ENCODE measurements at regions not wholly inside any gene's neighbourhood (a gene's known extent, or its start where the extent isn't known, plus 50 kb on each side); places are given as distances from the start of the nearest gene placed in this dataset.

DNA sequence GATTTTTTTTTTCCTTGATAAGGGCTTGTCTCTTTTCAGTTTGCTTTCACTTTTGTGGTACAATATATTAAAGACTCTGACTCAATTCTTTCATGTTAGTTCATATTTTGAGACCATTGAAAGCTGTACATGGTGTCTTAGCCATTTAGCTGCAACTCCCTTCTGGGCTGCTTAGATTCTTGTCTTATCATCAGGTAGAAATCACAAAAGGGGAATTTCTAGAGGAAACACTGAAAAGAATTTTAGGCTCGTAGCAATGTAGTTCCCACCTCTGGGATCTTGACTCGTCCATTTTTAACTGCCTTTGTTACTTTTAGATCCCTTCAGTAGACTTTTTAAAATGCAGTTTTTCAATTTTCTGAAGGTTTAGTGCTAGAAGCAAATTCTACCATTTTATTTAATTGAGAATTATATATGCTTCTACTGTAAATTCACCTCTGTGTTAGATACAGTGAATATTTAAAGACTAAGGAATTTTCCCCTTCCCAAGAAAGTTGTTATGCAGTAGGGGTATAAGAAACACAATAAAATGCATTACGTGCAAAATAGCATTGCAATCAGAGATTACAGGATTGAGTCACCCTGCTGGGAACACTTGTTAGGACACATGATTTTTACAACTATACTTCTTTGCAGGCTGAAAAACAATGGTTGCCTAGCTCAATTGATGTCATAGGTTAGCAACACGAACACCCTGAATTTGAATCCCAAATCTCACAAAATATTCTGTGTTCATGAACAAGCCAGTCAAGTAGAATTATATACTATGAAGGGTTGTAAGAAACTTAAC lies 772.7 kb downstream of the PDCD6IP start:
- no peaks in the 10 kb centered on the region for H3K9me3 ChIP-seq (ENCODE audit: control insufficient read depth in 2 of 2, insufficient read depth in 1 of 2, low read depth in 1 of 2, low read length in 1 of 2)
- no peak overlapping the region for H3K27ac ChIP-seq (ENCODE audit: low read depth in 1 of 3, low read length in 2 of 3)
- H3K4me3 ChIP-seq (ENCODE audit: low read depth in 1 of 3, low read length in 3 of 3): no peak overlapping the region
- DNase-seq: peak in 1 of 2 donors; percentile 37
- no peaks in the 10 kb centered on the region for H3K4me1 ChIP-seq (ENCODE audit: control insufficient read depth in 3 of 3, insufficient read depth in 2 of 3, low read depth in 1 of 3, low read length in 2 of 3)
- FAIRE-seq: no peak
- WGBS, 3 donors: 42 to 68% (median 46%) methylated on average over 4 of the region's 4 CpGs
- H3K36me3 ChIP-seq (ENCODE audit: control insufficient read depth in 3 of 3, insufficient read depth in 2 of 3, low read depth in 1 of 3, low read length in 3 of 3): no peaks in the 10 kb centered on the region
- no peaks in the 10 kb centered on the region for H3K27me3 ChIP-seq (ENCODE audit: control insufficient read depth in 3 of 3, insufficient read depth in 3 of 3, low read length in 3 of 3)

DNA sequence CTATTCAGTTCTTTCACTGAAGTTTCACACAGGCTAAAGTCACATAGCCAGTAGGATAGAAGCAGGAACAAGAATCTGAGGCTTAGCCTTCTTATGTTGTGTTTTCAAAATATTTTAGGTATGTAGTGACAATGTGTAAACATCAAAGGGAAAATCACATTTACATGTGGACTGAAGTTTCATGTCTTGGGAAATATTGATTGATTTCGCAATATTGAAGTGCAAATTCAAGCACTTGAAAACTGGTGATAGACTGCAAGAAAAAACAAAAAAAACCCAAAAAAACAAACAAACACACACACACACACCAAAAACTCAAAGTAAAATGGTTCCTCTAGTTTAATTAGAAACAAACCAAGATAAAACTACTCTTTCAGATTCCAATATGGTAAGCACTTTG lies 773.3 kb downstream of the PDCD6IP start:
- FAIRE-seq (no peak), DNase-seq (no peak)
- 91 to 97% (median 97%) methylated on average over 1 of the region's 1 CpG for WGBS, 3 donors
- Histone ChIP-seq H3K4me3 (ENCODE audit: low read depth in 1 of 3, low read length in 3 of 3) (no peak overlapping the region), H3K4me1 (ENCODE audit: control insufficient read depth in 3 of 3, insufficient read depth in 2 of 3, low read depth in 1 of 3, low read length in 2 of 3) (no peaks in the 10 kb centered on the region), H3K9me3 (ENCODE audit: control insufficient read depth in 2 of 2, insufficient read depth in 1 of 2, low read depth in 1 of 2, low read length in 1 of 2) (no peaks in the 10 kb centered on the region), H3K27me3 (ENCODE audit: control insufficient read depth in 3 of 3, insufficient read depth in 3 of 3, low read length in 3 of 3) (no peaks in the 10 kb centered on the region), H3K36me3 (ENCODE audit: control insufficient read depth in 3 of 3, insufficient read depth in 2 of 3, low read depth in 1 of 3, low read length in 3 of 3) (no peaks in the 10 kb centered on the region), H3K27ac (ENCODE audit: low read depth in 1 of 3, low read length in 2 of 3) (no peak overlapping the region)

- Histone ChIP-seq H3K9me3 (ENCODE audit: control insufficient read depth in 2 of 2, insufficient read depth in 1 of 2, low read depth in 1 of 2, low read length in 1 of 2) (no peaks in the 10 kb centered on the region), H3K36me3 (ENCODE audit: control insufficient read depth in 3 of 3, insufficient read depth in 2 of 3, low read depth in 1 of 3, low read length in 3 of 3) (no peaks in the 10 kb centered on the region), H3K27ac (ENCODE audit: low read depth in 1 of 3, low read length in 2 of 3) (no peak overlapping the region), H3K4me1 (ENCODE audit: control insufficient read depth in 3 of 3, insufficient read depth in 2 of 3, low read depth in 1 of 3, low read length in 2 of 3) (no peaks in the 10 kb centered on the region), H3K27me3 (ENCODE audit: control insufficient read depth in 3 of 3, insufficient read depth in 3 of 3, low read length in 3 of 3) (no peaks in the 10 kb centered on the region), H3K4me3 (ENCODE audit: low read depth in 1 of 3, low read length in 3 of 3) (no peak overlapping the region)
- FAIRE-seq (no peak), DNase-seq (no peak)
- WGBS, 3 donors: 58 to 64% (median 63%) methylated on average over 3 of the region's 3 CpGs
These were observed 777.3 kb downstream of the PDCD6IP start for GRCh38 chr3:34575776-34576175.

DNA sequence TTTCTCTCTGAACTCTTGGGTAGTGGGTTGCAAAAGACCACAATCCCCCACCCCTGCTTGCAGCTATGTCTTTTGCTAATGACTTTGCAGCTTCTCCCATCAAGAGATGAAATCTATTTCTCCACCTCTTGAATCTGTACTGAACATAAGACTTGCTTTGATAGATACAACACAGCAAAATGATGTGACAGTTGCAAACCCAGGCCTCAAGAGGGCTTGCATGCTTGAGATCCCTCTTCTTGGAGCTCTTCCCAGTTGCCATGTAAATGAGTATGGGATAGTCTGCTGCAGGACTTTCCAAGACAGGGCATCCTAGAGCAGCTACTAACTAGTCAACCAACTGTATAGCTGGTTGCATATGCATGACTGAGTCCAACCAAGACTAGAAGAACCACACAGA lies 783.6 kb downstream of the PDCD6IP start:
- Histone ChIP-seq H3K27ac (ENCODE audit: low read depth in 1 of 3, low read length in 2 of 3) (no peak overlapping the region), H3K36me3 (ENCODE audit: control insufficient read depth in 3 of 3, insufficient read depth in 2 of 3, low read depth in 1 of 3, low read length in 3 of 3) (no peaks in the 10 kb centered on the region), H3K27me3 (ENCODE audit: control insufficient read depth in 3 of 3, insufficient read depth in 3 of 3, low read length in 3 of 3) (no peaks in the 10 kb centered on the region), H3K4me3 (ENCODE audit: low read depth in 1 of 3, low read length in 3 of 3) (no peak overlapping the region), H3K9me3 (ENCODE audit: control insufficient read depth in 2 of 2, insufficient read depth in 1 of 2, low read depth in 1 of 2, low read length in 1 of 2) (no peaks in the 10 kb centered on the region), H3K4me1 (ENCODE audit: control insufficient read depth in 3 of 3, insufficient read depth in 2 of 3, low read depth in 1 of 3, low read length in 2 of 3) (no peaks in the 10 kb centered on the region)
- FAIRE-seq: no peak
- no peak for DNase-seq

DNA sequence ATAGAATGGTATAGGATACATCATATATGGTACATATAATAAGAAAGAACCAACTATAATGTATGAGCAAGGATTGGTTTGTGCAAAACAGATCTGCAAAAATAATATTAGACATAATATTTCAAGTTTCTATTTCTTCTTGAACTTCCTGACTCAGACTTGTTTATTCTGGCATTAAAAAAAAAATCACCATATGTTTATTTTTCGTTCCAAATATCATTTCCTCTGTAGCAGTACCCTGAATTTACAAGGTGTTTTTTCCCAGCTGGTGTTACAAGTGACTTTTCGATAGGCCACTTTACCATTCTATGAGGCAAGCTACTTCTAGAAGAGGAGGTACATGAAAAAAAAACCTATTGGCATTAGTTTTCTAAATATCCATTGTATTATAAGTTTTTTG lies 785.0 kb downstream of the PDCD6IP start:
- no peaks in the 10 kb centered on the region for H3K4me1 ChIP-seq (ENCODE audit: control insufficient read depth in 3 of 3, insufficient read depth in 2 of 3, low read depth in 1 of 3, low read length in 2 of 3)
- no peak overlapping the region for H3K27ac ChIP-seq (ENCODE audit: low read depth in 1 of 3, low read length in 2 of 3)
- no peaks in the 10 kb centered on the region for H3K36me3 ChIP-seq (ENCODE audit: control insufficient read depth in 3 of 3, insufficient read depth in 2 of 3, low read depth in 1 of 3, low read length in 3 of 3)
- no peaks in the 10 kb centered on the region for H3K9me3 ChIP-seq (ENCODE audit: control insufficient read depth in 2 of 2, insufficient read depth in 1 of 2, low read depth in 1 of 2, low read length in 1 of 2)
- no peak overlapping the region for H3K4me3 ChIP-seq (ENCODE audit: low read depth in 1 of 3, low read length in 3 of 3)
- DNase-seq: no peak
- FAIRE-seq: no peak
- WGBS, 3 donors: 62 to 73% (median 64%) methylated on average over 2 of the region's 2 CpGs
- H3K27me3 ChIP-seq (ENCODE audit: control insufficient read depth in 3 of 3, insufficient read depth in 3 of 3, low read length in 3 of 3): no peaks in the 10 kb centered on the region

- WGBS, 3 donors: 3 to 45% (median 3%) methylated on average over 1 of the region's 1 CpG
- Histone ChIP-seq H3K4me1 (ENCODE audit: control insufficient read depth in 3 of 3, insufficient read depth in 2 of 3, low read depth in 1 of 3, low read length in 2 of 3) (no peaks in the 10 kb centered on the region), H3K27me3 (ENCODE audit: control insufficient read depth in 3 of 3, insufficient read depth in 3 of 3, low read length in 3 of 3) (no peaks in the 10 kb centered on the region), H3K27ac (ENCODE audit: low read depth in 1 of 3, low read length in 2 of 3) (no peak overlapping the region), H3K36me3 (ENCODE audit: control insufficient read depth in 3 of 3, insufficient read depth in 2 of 3, low read depth in 1 of 3, low read length in 3 of 3) (no peaks in the 10 kb centered on the region), H3K4me3 (ENCODE audit: low read depth in 1 of 3, low read length in 3 of 3) (no peak overlapping the region), H3K9me3 (ENCODE audit: control insufficient read depth in 2 of 2, insufficient read depth in 1 of 2, low read depth in 1 of 2, low read length in 1 of 2) (no peaks in the 10 kb centered on the region)
- FAIRE-seq: no peak
- no peak for DNase-seq
These were observed 786.5 kb downstream of the PDCD6IP start for GRCh38 chr3:34584971-34585370.

GRCh38 chr3:34599595-34599994 lies 801.2 kb downstream of the PDCD6IP start:
- DNase-seq (no peak), FAIRE-seq (no peak)
- H3K4me1 ChIP-seq (ENCODE audit: control insufficient read depth in 3 of 3, insufficient read depth in 2 of 3, low read depth in 1 of 3, low read length in 2 of 3): no peaks in the 10 kb centered on the region
- no peaks in the 10 kb centered on the region for H3K36me3 ChIP-seq (ENCODE audit: control insufficient read depth in 3 of 3, insufficient read depth in 2 of 3, low read depth in 1 of 3, low read length in 3 of 3)
- H3K27ac ChIP-seq (ENCODE audit: low read depth in 1 of 3, low read length in 2 of 3): no peak overlapping the region
- WGBS, 3 donors: 66 to 77% (median 71%) methylated on average over 2 of the region's 2 CpGs
- H3K27me3 ChIP-seq (ENCODE audit: control insufficient read depth in 3 of 3, insufficient read depth in 3 of 3, low read length in 3 of 3): no peaks in the 10 kb centered on the region
- H3K4me3 ChIP-seq (ENCODE audit: low read depth in 1 of 3, low read length in 3 of 3): no peak overlapping the region
- peaks cover 0 to 8% of the 10 kb centered on the region in 2 donors for H3K9me3 ChIP-seq (ENCODE audit: control insufficient read depth in 2 of 2, insufficient read depth in 1 of 2, low read depth in 1 of 2, low read length in 1 of 2)

DNA sequence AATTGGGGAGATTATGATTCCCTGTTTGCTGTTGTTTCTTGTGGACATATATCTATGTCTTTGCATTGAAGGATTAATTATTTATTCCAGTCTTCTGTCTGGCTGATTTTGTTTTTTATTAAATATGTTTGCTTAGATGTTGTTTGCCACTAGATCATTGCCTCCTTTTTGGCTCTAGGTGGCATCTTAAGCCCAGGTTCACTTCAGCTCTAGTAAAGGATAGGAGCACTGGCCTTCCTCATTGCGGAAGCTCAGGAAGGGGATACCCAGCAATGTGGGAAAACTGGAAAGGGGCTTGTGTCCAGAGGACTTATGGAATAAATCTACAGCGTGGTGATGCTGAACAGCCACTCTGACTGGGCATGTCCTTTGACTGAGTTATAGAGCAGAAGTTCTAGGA lies 821.6 kb downstream of the PDCD6IP start:
- no peak for DNase-seq
- FAIRE-seq: no peak
- H3K27me3 ChIP-seq (ENCODE audit: control insufficient read depth in 3 of 3, insufficient read depth in 3 of 3, low read length in 3 of 3): no peaks in the 10 kb centered on the region
- no peak overlapping the region for H3K27ac ChIP-seq (ENCODE audit: low read depth in 1 of 3, low read length in 2 of 3)
- peaks cover 0 to 9% of the 10 kb centered on the region in 2 donors for H3K9me3 ChIP-seq (ENCODE audit: control insufficient read depth in 2 of 2, insufficient read depth in 1 of 2, low read depth in 1 of 2, low read length in 1 of 2)
- no peaks in the 10 kb centered on the region for H3K4me1 ChIP-seq (ENCODE audit: control insufficient read depth in 3 of 3, insufficient read depth in 2 of 3, low read depth in 1 of 3, low read length in 2 of 3)
- 68 to 73% (median 73%) methylated on average over 2 of the region's 2 CpGs for WGBS, 3 donors
- no peak overlapping the region for H3K4me3 ChIP-seq (ENCODE audit: low read depth in 1 of 3, low read length in 3 of 3)
- no peaks in the 10 kb centered on the region for H3K36me3 ChIP-seq (ENCODE audit: control insufficient read depth in 3 of 3, insufficient read depth in 2 of 3, low read depth in 1 of 3, low read length in 3 of 3)

DNA sequence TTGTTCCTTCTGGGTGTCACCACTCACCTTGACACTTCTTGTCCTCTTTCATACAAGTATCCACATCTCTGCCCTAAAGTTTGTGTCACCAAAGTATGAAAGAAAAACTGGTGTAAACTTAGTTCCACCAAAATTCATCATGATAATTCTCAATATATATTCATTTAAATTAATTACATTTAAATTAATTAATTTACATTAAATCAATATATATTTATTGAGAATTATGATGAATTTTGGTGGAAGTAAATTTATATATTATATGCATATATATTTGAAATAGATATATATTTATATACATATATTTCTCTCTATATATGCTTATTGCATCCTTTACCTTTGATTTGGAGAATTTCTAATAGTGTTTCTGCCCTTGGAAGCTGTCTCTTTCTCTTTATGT lies 828.3 kb downstream of the PDCD6IP start:
- no peak for DNase-seq
- Histone ChIP-seq H3K9me3 (ENCODE audit: control insufficient read depth in 2 of 2, insufficient read depth in 1 of 2, low read depth in 1 of 2, low read length in 1 of 2) (no peaks in the 10 kb centered on the region), H3K27me3 (ENCODE audit: control insufficient read depth in 3 of 3, insufficient read depth in 3 of 3, low read length in 3 of 3) (no peaks in the 10 kb centered on the region), H3K4me1 (ENCODE audit: control insufficient read depth in 3 of 3, insufficient read depth in 2 of 3, low read depth in 1 of 3, low read length in 2 of 3) (no peaks in the 10 kb centered on the region), H3K4me3 (ENCODE audit: low read depth in 1 of 3, low read length in 3 of 3) (no peak overlapping the region), H3K36me3 (ENCODE audit: control insufficient read depth in 3 of 3, insufficient read depth in 2 of 3, low read depth in 1 of 3, low read length in 3 of 3) (no peaks in the 10 kb centered on the region), H3K27ac (ENCODE audit: low read depth in 1 of 3, low read length in 2 of 3) (no peak overlapping the region)
- FAIRE-seq: peak; percentile 49

All from small intestine (tissue), 7 donors.